K562 (cell line): ENCODE measurements at regions not wholly inside any gene's neighbourhood (a gene's known extent, or its start where the extent isn't known, plus 50 kb on each side); places are given as distances from the start of the nearest gene placed in this dataset.

Source experiments
- BCLAF1 ChIP-seq, 2 experiments: fragments of 450-650 bp in 1 of 2; IDR thresholded peaks; 2 replicates each; pipeline ENCODE4 v1.6.1; 2011 to 2017; ENCODE audit warnings: low read depth in 2 of 2, antibody characterized with exemption in 1 of 2, borderline replicate concordance in 1 of 2, low read length in 1 of 2, mild to moderate bottlenecking in 1 of 2, mixed read lengths in 1 of 2; ENCODE audit not compliant: control insufficient read depth in 1 of 2
- BDP1 ChIP-seq: IDR thresholded peaks from 3 replicates; pipeline ENCODE4 v1.6.1; 2011; ENCODE audit not compliant: insufficient read length, insufficient read depth
- HCFC1 ChIP-seq: IDR thresholded peaks from 2 replicates; pipeline ENCODE4 v1.6.1; 2012; ENCODE audit warnings: low read depth, low read length, improper control_type of control experiment
- ZNF217 ChIP-seq: sonication (generic); formaldehyde crosslinking; IDR thresholded peaks from 2 replicates; pipeline ENCODE4 v1.8.0; 2022; ENCODE audit warnings: mild to moderate bottlenecking, missing genetic modification reagents
- TF ChIP-seq, protein P1 (sequence below): fragments of 450-650 bp; IDR thresholded peaks from 2 replicates; pipeline ENCODE4 v1.6.1; 2017; ENCODE audit warnings: antibody characterized with exemption, mild to moderate bottlenecking
- TF ChIP-seq, protein P2 (sequence below): fragments of 450-650 bp; formaldehyde crosslinking; IDR thresholded peaks from 2 replicates; pipeline ENCODE4 v1.4.0; 2022; ENCODE audit warnings: mild to moderate bottlenecking, moderate library complexity

DNA sequence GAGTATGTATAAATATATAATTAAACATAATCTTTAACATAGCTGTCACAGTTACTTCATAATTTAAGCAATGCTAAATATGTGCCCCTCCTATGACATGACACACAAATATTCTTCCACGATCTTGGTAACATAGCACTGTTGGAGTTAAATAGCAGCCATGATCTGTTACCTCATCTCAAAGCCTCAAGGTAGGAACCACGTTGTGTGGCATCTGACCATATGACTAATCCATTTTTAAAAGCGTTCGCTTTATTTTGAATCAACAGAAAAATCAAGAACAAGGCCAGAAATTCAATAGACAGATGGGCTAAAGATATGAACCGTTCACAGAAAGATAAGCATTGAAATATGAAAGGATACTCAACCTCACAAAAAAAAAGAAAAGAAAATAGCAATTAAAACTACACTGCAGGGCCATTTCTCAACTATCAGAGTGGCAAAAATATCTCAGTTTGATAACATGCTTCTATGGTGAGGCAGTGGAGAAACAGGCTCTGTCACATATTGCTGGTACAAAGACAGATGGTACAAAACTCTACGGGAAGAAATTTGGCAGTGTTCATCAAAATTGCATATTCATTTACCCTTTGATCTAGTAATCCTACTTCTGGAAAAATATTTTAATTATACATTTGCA, 105.9 kb downstream of the TMX3 start (continued):
- TF ChIP-seq, protein P1, sequence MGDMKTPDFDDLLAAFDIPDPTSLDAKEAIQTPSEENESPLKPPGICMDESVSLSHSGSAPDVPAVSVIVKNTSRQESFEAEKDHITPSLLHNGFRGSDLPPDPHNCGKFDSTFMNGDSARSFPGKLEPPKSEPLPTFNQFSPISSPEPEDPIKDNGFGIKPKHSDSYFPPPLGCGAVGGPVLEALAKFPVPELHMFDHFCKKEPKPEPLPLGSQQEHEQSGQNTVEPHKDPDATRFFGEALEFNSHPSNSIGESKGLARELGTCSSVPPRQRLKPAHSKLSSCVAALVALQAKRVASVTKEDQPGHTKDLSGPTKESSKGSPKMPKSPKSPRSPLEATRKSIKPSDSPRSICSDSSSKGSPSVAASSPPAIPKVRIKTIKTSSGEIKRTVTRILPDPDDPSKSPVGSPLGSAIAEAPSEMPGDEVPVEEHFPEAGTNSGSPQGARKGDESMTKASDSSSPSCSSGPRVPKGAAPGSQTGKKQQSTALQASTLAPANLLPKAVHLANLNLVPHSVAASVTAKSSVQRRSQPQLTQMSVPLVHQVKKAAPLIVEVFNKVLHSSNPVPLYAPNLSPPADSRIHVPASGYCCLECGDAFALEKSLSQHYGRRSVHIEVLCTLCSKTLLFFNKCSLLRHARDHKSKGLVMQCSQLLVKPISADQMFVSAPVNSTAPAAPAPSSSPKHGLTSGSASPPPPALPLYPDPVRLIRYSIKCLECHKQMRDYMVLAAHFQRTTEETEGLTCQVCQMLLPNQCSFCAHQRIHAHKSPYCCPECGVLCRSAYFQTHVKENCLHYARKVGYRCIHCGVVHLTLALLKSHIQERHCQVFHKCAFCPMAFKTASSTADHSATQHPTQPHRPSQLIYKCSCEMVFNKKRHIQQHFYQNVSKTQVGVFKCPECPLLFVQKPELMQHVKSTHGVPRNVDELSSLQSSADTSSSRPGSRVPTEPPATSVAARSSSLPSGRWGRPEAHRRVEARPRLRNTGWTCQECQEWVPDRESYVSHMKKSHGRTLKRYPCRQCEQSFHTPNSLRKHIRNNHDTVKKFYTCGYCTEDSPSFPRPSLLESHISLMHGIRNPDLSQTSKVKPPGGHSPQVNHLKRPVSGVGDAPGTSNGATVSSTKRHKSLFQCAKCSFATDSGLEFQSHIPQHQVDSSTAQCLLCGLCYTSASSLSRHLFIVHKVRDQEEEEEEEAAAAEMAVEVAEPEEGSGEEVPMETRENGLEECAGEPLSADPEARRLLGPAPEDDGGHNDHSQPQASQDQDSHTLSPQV: no peak
- TF ChIP-seq, protein P2, sequence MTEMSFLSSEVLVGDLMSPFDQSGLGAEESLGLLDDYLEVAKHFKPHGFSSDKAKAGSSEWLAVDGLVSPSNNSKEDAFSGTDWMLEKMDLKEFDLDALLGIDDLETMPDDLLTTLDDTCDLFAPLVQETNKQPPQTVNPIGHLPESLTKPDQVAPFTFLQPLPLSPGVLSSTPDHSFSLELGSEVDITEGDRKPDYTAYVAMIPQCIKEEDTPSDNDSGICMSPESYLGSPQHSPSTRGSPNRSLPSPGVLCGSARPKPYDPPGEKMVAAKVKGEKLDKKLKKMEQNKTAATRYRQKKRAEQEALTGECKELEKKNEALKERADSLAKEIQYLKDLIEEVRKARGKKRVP: no peak
- no peak for TF ChIP-seq BDP1
- no peak for TF ChIP-seq BCLAF1 (IDR thresholded peaks at IDR 0.05; ENCODE audit: borderline replicate concordance in 1 of 2, control insufficient read depth in 1 of 2, low read depth in 2 of 2, low read length in 1 of 2)
- TF ChIP-seq ZNF217 (CRISPR knock-in tag): no peak
- TF ChIP-seq HCFC1: no peak
- TF ChIP-seq, all 486 proteins: peak for 0
